Fibroblast of villous mesenchyme (primary cell): ENCODE measurements at regions not wholly inside any gene's neighbourhood (a gene's known extent, or its start where the extent isn't known, plus 50 kb on each side); places are given as distances from the start of the nearest gene placed in this dataset.

Experiments used
- DNase-seq: peaks from one replicate; pipeline ENCODE4 v3.0.0-alpha.2; 2010; ENCODE audit warnings: low read depth
- H3K4me3 ChIP-seq: 2 replicates; pipeline ENCODE4 v1.5.1; 2011; ENCODE audit warnings: low read depth, mild to moderate bottlenecking, low read length
- CTCF ChIP-seq: IDR thresholded peaks from 2 replicates; pipeline ENCODE4 v1.5.1; 2012; ENCODE audit warnings: low read depth, mild to moderate bottlenecking, low read length; ENCODE audit not compliant: insufficient read depth

GRCh38 chr6:170135821-170136471, 154.9 kb downstream of the DLL1 start:
- no peak for DNase-seq
- no peak overlapping the region for H3K4me3 ChIP-seq
- TF ChIP-seq CTCF = no peak

- no peak for TF ChIP-seq CTCF
- DNase-seq = no peak
- no peak overlapping the region for H3K4me3 ChIP-seq
These were observed 155.4 kb downstream of the DLL1 start for GRCh38 chr6:170135461-170135820.

- TF ChIP-seq CTCF = no peak
- DNase-seq = no peak
- no peak overlapping the region for H3K4me3 ChIP-seq
These were observed 156.1 kb downstream of the DLL1 start for GRCh38 chr6:170134471-170135440.

- no peak overlapping the region for H3K4me3 ChIP-seq
- no peak for DNase-seq
- no peak for TF ChIP-seq CTCF
These were observed 156.8 kb downstream of the DLL1 start for GRCh38 chr6:170134031-170134470.

- no peak for DNase-seq
- H3K4me3 ChIP-seq = no peak overlapping the region
- TF ChIP-seq CTCF = no peak
These were observed 158.3 kb downstream of the DLL1 start for GRCh38 chr6:170132561-170132991.

GRCh38 chr6:170132011-170132521, 158.8 kb downstream of the DLL1 start:
- TF ChIP-seq CTCF = no peak
- DNase-seq = no peak
- H3K4me3 ChIP-seq = no peak overlapping the region
